Gastrocnemius medialis (tissue), 4 donors: ENCODE measurements at regions not wholly inside any gene's neighbourhood (a gene's known extent, or its start where the extent isn't known, plus 50 kb on each side); places are given as distances from the start of the nearest gene placed in this dataset.
A peak's percentile ranks its signal among the peaks of the same experiment; 100 is the strongest.

Source experiments
- ATAC-seq, 2 donors: fragments of 150-250 bp; one replicate each; pipeline ENCODE4 v1.9.1; 2016
- DNase-seq, 2 donors: peaks; one replicate each; pipeline ENCODE4 v3.0.0-alpha.2; 2019
- H3K27ac ChIP-seq, 4 donors: fragments of 200-600 bp; sonication (generic); 1 replicate in 1 of 4; 2 replicates in 3 of 4; pipeline ENCODE4 v1.5.1; 2016 to 2018; ENCODE audit warnings: mild to moderate bottlenecking in 2 of 4, moderate library complexity in 1 of 4
- H3K27me3 ChIP-seq, 3 donors: fragments of 200-600 bp; sonication (generic) in 2 of 3; 1 replicate in 1 of 3; 2 replicates in 2 of 3; pipeline versions ENCODE4 v1.5.1 to v1.6.0; 2016 to 2019; ENCODE audit warnings: mild to moderate bottlenecking in 1 of 3, moderate library complexity in 1 of 3
- H3K36me3 ChIP-seq, 2 donors: fragments of 200-600 bp; sonication (generic) in 1 of 2; one replicate each; pipeline ENCODE4 v1.5.1; 2017 to 2018
- H3K4me1 ChIP-seq, 2 donors: fragments of 200-600 bp; sonication (generic) in 1 of 2; one replicate each; pipeline ENCODE4 v1.5.1; 2016 to 2017; ENCODE audit warnings: mild to moderate bottlenecking in 2 of 2
- H3K4me3 ChIP-seq, 4 donors: fragments of 200-600 bp; sonication (generic) in 3 of 4; 1 replicate in 1 of 4; 2 replicates in 3 of 4; pipeline ENCODE4 v1.5.1; 2016 to 2019; ENCODE audit warnings: mild to moderate bottlenecking in 2 of 4
- H3K9me3 ChIP-seq, 3 donors: fragments of 200-600 bp; sonication (generic) in 2 of 3; 1 replicate in 1 of 3; 2 replicates in 2 of 3; pipeline ENCODE4 v1.5.1; 2016 to 2019
- POLR2A ChIP-seq, 2 donors: fragments of 450-650 bp; IDR thresholded peaks; one replicate each; pipeline ENCODE4 v1.6.1; 2017; ENCODE audit warnings: antibody characterized with exemption in 2 of 2, mild to moderate bottlenecking in 2 of 2, moderate library complexity in 2 of 2
- in situ Hi-C, 4 donors: fragments of 200-750 bp; cut with MboI; loops; one replicate each; pipeline versions ENCODE4 v1.15.0 to v1.8.0; 2017; ENCODE audit warnings: low sequenced_read_pairs in 4 of 4
- intact Hi-C: fragments of 100-400 bp; cut with DNase I; formaldehyde crosslinking; loops from one replicate; pipeline ENCODE4 v1.15.1; 2023; ENCODE audit warnings: low total_unique reads
- TF ChIP-seq, protein P1 (sequence below), 5 experiments: fragments of 450-650 bp in 3 of 5; fragments of 200-600 bp in 2 of 5; sonication (generic) in 2 of 5; IDR thresholded peaks in 4 of 5; conservative IDR thresholded peaks in 1 of 5; 1 replicate in 4 of 5; 2 replicates in 1 of 5; pipeline ENCODE4 v1.5.1; 2016 to 2019; ENCODE audit warnings: antibody characterized with exemption in 5 of 5, mild to moderate bottlenecking in 3 of 5, moderate library complexity in 3 of 5

DNA sequence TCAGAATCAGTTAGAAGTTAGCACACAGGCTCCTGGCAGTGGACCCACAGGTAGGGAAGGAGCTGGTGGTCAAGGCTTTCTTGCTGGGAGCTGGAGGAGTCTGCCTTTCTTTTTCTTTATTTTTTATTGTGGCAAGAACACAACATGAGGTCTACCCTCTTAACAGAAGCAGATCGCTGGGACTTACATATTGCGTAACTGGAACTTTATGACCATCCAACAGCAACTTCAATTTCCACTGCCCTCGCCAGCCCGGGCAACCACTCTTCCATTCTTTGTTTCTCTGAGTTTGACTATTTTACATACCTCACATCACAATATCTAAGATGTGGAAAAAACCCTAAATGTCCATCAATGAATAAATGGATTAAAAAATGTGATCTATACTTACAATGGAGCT, 147.8 kb upstream of the AJAP1 start:
- Histone ChIP-seq H3K9me3 (no peaks in the 10 kb centered on the region), H3K4me1 (no peaks in the 10 kb centered on the region)
- in situ Hi-C loops: no loop called here

DNA sequence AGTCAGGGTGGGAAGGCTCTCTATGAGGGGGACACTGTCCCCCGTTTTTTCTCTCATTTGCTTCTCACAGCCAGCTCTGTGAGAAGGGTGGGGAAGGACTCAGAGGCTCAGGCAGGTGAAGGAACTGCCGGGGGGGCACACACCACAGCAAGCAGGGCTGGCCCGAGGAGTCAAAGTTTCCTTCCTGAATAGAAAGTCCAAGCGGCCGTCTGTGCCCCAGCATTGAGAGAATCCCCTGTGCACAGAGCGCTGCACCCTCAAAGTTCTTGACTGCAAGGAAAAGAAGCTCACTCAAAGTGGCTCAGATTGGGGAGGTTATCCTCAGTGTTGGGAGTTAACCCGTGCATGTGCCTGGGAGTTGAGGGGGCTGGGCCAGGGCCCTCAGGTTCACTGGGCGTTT, 145.2 kb upstream of the AJAP1 start:
- TF ChIP-seq, protein P1, sequence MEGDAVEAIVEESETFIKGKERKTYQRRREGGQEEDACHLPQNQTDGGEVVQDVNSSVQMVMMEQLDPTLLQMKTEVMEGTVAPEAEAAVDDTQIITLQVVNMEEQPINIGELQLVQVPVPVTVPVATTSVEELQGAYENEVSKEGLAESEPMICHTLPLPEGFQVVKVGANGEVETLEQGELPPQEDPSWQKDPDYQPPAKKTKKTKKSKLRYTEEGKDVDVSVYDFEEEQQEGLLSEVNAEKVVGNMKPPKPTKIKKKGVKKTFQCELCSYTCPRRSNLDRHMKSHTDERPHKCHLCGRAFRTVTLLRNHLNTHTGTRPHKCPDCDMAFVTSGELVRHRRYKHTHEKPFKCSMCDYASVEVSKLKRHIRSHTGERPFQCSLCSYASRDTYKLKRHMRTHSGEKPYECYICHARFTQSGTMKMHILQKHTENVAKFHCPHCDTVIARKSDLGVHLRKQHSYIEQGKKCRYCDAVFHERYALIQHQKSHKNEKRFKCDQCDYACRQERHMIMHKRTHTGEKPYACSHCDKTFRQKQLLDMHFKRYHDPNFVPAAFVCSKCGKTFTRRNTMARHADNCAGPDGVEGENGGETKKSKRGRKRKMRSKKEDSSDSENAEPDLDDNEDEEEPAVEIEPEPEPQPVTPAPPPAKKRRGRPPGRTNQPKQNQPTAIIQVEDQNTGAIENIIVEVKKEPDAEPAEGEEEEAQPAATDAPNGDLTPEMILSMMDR (IDR thresholded peaks at IDR 0.05 in 4 of 5, conservative IDR thresholded peaks at IDR 0.05 in 1 of 5): no peak
- no peak for TF ChIP-seq POLR2A (IDR thresholded peaks at IDR 0.05)
- intact Hi-C loops (no loop called here), in situ Hi-C loops (no loop called here)
- no peak for DNase-seq
- H3K4me1 ChIP-seq: no peaks in the 10 kb centered on the region
- ATAC-seq: no peak
- H3K27me3 ChIP-seq: no peaks in the 10 kb centered on the region
- no peak overlapping the region for H3K4me3 ChIP-seq
- no peaks in the 10 kb centered on the region for H3K36me3 ChIP-seq
- H3K27ac ChIP-seq: no peak overlapping the region
- H3K9me3 ChIP-seq: no peaks in the 10 kb centered on the region

More for the DNA sequence above, 147.8 kb upstream of the AJAP1 start:
- no peak for ATAC-seq
- H3K27ac ChIP-seq: no peak overlapping the region
- H3K27me3 ChIP-seq: peaks cover 0 to 2% (median 0%) of the 10 kb centered on the region in 3 donors
- H3K4me3 ChIP-seq: no peak overlapping the region
- TF ChIP-seq, protein P1 (IDR thresholded peaks at IDR 0.05 in 4 of 5, conservative IDR thresholded peaks at IDR 0.05 in 1 of 5): no peak
- TF ChIP-seq POLR2A (IDR thresholded peaks at IDR 0.05): no peak
- intact Hi-C loops: no loop called here
- H3K36me3 ChIP-seq: no peaks in the 10 kb centered on the region
- no peak for DNase-seq

- DNase-seq: no peak
- H3K9me3 ChIP-seq: no peaks in the 10 kb centered on the region
- no peak overlapping the region for H3K4me3 ChIP-seq
- ATAC-seq: no peak
- H3K27ac ChIP-seq: no peak overlapping the region
- no peaks in the 10 kb centered on the region for H3K36me3 ChIP-seq
- H3K4me1 ChIP-seq: no peaks in the 10 kb centered on the region
- H3K27me3 ChIP-seq: no peaks in the 10 kb centered on the region
- intact Hi-C loops: no loop called here
- TF ChIP-seq POLR2A (IDR thresholded peaks at IDR 0.05): no peak
- TF ChIP-seq, protein P1 (IDR thresholded peaks at IDR 0.05 in 4 of 5, conservative IDR thresholded peaks at IDR 0.05 in 1 of 5): no peak
- in situ Hi-C loops: no loop called here
These were observed 144.1 kb upstream of the AJAP1 start for GRCh38 chr1:4510276-4510691.

DNA sequence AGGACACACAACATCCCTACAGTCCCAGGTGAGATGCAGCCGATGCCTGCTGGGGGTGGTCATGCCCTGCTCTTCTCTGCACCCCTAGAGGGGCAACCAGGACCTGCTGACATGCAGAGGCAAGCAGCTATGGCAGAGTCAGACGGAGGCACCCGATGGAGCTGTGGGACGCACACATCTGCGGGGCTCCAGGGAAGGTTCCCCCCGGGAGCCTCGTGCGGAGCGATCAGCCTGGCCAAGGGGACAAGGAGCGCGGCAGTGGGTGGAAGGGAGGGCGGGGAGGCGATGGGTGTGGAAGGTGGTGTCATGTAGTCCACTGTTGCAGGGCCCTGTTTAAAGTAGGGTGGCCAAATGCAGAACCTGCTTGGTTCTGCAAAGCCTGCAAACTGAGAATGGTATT, 143.0 kb upstream of the AJAP1 start:
- DNase-seq (no peak), ATAC-seq (no peak)
- Histone ChIP-seq H3K36me3 (no peaks in the 10 kb centered on the region), H3K27ac (no peak overlapping the region), H3K4me1 (no peaks in the 10 kb centered on the region), H3K27me3 (no peaks in the 10 kb centered on the region), H3K9me3 (no peaks in the 10 kb centered on the region), H3K4me3 (no peak overlapping the region)
- TF ChIP-seq, protein P1 (IDR thresholded peaks at IDR 0.05 in 4 of 5, conservative IDR thresholded peaks at IDR 0.05 in 1 of 5): no peak
- TF ChIP-seq POLR2A (IDR thresholded peaks at IDR 0.05): no peak
- intact Hi-C loops (no loop called here), in situ Hi-C loops (no loop called here)

- ATAC-seq: no peak
- Histone ChIP-seq H3K9me3 (no peaks in the 10 kb centered on the region), H3K27me3 (no peaks in the 10 kb centered on the region), H3K4me3 (no peak overlapping the region), H3K4me1 (no peaks in the 10 kb centered on the region), H3K27ac (peak overlapping the region in 1 of 4 donors; percentile 22), H3K36me3 (no peaks in the 10 kb centered on the region)
- intact Hi-C loops: no loop called here
- no peak for DNase-seq
- in situ Hi-C loops: no loop called here
- TF ChIP-seq, protein P1 (IDR thresholded peaks at IDR 0.05 in 4 of 5, conservative IDR thresholded peaks at IDR 0.05 in 1 of 5): no peak
- TF ChIP-seq POLR2A (IDR thresholded peaks at IDR 0.05): no peak
These were observed 141.8 kb upstream of the AJAP1 start for GRCh38 chr1:4512636-4513035.
